GM19025 (cell line): ENCODE measurements at regions not wholly inside any gene's neighbourhood (a gene's known extent, or its start where the extent isn't known, plus 50 kb on each side); places are given as distances from the start of the nearest gene placed in this dataset.

Experiments used
- ATAC-seq: cut with Tn5 transposase; IDR thresholded peaks from one replicate; pipeline ENCODE4 v1.9.1; 2021; ENCODE audit warnings: mild to moderate bottlenecking, low read depth, moderate library complexity; ENCODE audit not compliant: unreplicated experiment

DNA sequence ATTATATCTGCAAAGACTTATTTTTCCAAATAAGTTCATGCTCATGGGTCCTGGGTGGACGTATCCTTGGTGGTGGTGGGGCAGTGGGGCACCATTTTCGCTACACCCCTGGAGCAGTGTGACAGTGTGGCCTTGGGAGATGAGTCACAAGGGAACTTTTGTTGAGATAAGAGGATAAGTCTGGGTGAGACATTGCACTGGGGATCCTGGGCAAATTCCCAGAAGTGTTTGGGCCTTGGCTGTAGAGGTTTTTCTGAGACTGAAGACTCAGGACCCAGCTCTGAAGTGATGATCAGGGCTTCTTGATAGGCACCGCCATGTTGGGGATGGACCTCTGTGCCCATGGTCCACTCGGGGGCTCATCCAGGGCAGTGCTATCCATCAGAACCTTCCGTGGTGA lies 149.4 kb downstream of the MACROH2A1 start:
- ATAC-seq: no peak

DNA sequence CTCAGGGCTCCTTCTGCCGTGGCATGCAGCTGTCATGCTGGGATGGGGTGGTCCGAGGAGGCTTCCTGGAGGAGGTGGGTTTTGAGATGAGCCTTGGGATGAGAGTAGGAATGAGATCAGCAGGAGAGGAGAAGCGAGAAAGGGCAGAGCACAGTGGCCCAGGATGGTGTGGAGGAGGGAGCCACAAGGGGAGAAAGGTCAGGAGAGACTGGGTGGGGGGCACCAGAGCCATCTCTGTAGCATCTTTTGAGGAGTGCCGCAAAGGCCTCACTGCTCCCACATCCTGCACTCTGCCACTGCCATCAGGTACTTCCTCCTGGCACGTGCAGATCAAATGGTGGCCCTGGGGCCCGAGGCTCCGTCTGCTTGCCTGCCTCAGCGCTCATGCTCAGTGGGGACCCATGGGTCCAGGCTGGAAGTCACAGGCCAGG lies 150.2 kb downstream of the MACROH2A1 start:
- no peak for ATAC-seq

DNA sequence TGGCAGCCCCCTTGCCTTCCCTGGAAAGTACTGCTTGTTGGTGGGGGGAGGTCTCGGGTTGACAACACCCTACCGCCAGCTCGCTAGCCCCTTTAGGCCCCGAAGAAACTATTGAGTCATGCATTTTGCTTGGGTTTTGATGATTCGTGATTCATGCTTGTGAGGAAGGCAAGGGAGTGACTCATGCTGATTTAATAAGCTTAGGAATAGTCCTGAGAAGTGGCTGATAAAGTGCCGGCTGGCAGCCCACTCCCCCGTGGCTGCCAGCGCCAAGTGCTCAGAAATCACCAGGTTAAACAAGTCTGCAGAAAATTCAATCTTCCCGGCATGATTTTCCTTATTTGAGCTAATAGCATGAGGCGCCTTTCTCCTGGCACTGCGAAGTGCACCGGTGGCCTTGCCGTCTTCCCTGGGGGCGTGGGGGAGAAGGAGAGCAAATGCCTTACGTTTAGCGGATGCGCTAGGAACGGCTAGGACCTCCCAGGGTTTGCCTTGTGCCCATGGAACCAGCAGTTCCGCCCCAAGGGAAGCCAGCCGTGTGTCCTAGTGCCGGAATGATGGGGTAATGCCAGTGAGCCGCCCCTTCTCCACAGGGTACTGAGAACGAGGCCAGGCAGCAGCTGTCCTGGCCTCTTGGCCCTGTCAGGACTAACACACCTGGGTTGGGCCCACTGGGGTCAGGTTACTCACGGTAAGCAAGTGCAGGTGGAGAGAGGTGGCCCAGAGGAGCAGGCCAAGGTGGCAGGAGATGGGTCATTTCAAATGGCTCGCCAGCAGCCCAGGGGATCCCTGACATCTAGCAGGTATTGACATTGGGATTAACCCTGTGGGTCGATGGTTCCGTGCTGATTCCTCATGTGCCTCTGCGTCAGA lies 151.9 kb downstream of the MACROH2A1 start:
- no peak for ATAC-seq

DNA sequence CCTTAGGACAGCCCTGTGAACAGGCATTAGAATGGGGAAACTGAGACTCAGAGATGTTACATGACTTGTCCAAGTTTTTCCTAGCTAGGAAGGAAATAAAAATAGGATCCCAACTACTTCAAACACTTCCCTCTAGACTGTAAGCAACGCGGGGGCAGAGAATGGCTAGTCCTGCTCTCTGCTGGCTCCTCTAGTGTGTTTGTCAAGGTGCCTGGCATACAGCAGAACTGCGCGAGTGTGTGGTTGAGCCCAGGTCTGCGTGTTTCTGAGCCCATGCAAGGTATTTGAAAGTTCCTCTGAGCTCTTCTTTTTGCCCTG lies 152.5 kb downstream of the MACROH2A1 start:
- no peak for ATAC-seq

DNA sequence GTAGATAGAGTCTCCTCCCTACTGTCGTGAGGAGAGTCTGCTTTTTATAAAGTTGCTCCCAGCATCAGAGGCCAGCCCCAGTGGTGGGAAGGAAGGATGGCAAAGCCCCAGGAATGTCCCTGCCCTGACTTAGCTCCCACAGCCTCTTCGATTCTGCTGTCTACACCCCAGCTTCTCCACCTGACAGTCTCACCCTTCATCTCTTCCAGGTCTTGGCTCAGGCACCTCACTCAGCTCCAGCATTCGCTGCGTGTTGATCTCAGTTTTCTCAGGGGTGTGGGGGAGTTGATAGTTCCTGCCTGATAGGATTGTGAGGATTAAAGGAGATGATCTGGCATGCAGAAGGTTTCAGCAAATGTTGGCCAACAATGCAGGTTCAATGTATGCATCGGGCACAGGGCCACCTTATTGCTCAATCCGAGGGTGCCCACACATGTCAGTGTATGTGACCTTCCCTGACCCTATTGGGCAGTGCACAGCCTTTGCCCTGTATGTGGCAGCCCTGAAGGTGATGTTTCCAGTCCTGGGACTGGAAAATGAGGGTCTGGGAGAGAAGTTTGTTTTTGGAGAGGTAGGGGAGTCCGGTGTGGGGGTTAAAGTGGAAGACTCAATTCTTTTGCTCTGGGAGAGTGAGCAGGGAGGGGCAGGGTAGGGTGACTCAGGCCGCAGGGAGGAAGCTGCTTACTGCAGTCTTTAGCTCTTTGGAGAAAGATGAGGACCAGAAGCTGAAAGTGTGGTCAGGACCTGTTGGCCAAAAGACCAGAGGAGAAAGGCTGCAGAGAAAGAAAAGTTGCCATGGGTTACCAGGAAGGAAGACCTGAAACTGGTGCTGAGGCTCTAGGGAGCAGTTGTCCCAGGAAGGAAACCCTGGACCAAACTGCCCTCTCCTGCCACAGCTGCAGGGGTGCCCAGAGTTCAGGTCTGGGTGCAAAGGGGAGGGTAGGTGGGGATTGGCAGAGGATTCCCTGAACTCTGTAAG lies 153.2 kb downstream of the MACROH2A1 start:
- ATAC-seq: no peak

DNA sequence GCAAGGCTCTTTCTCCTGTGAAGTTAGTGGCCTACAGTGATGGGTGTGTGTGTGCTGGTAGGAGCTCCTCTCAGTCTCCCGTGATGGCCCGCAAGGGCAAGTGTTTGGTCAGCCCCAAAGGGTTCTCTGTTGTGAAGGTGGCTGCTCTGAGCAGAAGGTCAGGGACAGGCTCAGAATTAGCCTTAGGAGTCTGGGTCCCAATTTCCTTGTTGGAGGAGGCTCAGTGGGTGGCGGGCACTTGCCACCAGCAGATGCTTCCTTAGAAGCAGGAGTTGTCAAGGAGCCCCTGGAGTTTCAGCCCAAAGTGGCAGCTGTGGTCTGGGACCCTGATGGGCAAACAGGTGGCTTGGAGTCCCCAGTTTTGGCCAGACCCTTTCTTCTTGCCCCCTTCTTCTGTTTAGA lies 154.4 kb downstream of the MACROH2A1 start:
- no peak for ATAC-seq

DNA sequence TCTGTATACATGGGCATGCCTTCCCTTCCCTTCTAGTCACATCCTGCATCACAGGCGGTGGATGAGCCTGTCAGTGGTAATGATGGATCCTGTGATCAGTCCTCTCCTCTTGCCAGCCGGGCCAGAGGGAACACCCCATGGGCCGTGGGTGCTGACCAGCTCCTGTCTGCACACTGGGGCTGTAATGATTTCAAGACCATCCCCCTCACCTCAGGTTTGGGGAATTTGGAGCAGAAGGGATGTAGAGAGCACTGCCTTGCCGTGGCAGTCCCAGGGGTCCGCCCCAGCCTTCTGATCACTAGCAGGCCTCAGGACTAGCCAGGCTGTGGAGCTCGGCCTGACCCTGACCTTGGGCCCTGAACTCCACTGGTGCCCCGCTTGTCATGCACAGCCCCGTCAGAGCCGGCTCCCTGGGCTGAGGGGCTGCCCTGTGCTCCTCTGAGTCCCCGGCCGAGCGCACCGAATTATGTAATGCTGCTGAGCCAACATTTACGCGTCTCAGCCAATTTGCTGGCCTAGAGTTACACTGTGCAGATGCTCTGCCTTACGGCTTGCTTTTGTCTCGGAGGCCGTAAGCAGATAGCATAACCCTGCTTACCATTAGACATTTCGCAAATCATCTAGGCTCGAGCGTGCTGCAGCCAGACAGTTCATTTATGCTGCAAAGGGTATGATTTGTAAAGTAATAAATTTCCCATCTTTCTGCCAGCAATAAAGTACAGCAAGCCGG lies 155.3 kb downstream of the MACROH2A1 start:
- ATAC-seq: no peak

DNA sequence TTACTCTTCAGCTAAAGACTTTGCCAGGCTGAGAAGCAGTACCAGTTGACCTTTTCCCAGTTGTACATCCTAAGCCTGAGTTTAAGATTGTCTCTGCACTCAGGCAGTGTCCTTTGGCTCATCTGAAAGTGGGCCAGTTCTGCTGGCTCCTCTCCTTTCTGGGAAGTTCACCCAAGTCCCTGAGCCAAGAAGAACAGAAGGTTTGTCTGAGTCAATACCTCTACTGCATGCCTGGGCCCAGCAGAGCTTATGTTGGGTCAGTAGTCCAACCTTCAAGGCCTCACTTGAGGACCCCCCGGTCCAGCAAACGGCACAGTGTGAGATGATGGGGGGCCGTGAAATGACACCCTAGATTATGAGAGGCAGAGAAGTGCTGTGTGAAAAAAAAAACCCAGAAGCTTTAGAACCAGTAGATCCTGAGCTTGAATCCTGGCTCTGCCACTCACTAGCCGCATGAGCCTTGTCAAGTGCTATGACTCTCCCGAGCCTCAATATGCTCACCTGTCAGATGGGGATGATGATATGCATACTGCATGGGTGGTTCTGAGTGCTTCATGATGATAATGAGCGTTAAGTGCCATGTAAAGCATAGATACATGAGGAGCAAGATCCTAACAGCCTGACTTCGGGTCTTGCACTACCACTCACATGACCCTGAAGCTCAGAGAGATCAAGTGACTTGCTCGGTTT lies 156.0 kb downstream of the MACROH2A1 start:
- ATAC-seq: no peak

DNA sequence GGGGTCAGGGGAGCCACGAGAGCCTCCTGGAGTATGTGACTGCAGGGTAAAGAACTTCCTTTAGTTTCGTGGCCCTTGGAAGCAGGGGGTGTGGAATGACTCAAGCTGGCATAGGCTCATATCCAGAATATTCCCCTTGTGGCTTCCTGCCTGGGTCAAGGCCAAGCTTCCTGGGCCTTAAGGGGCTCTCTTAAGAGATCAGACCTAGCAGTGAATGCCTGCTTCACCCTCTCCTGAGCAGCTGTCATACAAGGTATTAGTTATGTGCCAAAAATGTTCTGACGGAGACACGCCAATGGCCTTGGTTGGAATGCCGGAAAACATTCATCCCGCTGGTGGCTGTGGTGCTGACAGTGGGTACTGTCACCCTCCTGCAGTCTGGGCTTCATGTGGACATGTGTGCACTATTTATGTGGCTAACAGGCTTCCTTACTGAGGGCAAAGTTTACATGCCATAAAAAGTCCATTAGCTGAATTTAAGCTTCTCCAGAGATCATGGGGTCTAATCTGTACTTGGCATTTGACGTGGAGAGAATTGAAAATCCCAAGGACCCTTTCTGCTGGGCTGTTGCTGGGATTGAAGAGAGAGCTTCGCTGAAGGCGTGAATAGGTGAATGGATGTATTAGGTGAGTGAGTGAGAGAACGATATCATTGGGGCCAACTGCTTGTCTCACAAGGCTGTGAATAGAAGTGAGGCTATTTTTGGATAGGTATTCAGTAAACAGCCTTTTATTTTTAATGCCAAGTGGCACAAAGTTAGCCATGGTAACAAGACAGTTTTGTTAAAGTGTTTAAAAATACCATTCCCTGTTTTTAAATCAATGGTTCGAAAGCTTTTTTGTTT lies 156.8 kb downstream of the MACROH2A1 start:
- ATAC-seq: no peak

DNA sequence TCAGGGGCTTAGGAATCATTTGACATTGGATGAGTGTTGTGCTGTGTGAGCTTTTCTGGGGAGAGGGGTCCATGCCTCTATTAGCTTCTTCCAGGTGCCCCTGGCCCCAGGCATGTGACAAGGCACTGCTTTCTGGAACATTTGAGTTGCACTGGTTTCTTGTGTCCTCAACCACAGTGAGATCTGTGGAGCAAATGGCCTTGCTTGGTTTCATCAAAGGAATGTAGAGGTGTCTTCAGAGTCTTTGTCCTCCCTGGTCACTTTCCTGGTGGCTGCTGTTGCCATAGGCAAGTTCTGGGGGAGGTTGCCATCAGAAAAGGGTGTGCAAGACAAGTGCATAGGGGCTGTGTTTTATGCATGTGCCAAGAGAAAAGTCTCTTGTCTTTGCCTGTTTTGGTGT lies 157.5 kb downstream of the MACROH2A1 start:
- ATAC-seq: no peak

DNA sequence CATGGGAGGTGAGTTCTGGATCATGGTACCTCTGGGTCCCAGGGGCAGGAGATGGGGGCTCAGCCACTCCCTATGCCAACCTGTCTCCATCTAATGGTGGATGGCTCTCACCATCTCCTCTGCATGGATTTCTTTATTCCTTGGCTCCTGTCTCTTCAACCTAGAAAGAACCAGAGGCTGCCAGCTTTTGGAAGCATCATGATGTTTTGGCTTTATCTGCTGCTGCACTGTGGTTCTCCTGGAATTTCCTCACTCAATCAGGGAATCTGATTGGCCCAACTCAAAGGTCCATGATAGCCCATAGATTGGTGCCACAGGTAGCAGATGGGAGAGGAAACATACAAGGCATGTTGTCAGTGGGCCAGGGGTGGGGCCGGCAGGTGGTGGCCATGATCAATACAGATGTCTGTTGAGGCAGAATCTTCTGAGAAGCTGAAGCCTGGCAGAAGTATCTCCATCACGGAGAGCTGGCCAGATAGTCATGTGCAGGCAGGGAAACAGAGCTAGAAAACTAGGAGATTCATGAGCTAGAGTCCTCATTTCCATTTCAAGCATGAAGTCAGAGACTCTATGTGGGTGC lies 158.2 kb downstream of the MACROH2A1 start:
- ATAC-seq: no peak

DNA sequence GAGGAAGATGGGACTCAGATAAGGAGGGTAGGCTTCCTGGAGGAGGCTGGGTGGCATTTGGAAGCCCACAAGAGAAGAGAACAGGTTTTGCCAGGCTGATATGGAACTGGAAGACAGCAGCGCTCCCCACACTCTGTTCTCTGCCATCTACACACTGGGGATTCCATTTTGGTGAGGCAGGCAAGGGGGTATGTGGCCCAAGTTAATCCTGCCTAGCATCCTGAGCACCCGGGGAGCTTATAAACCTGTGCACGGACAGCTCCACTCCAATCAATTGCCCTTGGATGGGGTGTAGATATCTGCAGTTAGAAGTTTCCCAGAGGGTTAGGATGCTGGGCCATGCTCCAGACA lies 158.8 kb downstream of the MACROH2A1 start:
- no peak for ATAC-seq

DNA sequence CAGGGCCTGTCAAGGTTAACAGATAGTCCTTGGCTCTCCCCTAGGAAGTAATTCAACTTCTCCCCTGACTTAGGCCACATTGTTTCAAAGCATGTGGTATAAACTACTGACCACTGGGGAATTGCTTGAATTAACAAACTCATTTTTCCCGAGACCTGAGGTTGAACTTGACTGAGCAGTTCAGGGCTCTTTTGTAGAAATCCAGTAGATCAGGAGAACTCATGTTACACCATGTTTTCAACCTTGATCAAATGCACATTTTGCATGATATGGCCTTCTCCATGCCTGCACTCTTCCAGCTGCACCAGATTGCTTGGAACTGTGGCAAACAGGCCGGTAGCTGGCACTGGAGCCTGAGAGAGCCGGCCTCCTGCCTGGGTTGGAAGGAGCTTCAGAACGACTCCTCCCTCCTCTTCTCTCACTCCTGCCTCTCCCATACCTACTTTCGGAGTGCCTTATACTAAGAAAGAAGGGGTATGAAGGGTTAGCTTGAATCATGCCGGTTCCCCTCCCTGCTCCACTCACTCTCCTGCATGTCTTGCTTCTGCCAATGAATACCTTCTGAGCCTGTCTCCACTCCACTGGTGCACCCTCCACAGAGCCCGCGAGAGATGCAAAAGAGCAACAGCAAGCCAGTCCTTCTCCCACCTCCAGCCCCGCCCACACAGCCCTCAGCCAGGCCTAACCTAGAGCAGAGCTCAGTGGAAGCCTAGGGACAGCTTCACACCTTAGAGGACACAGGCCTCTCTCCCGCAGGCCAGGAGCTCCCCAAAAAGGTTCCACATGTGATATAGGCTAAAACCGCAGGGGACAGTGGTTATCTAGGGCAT lies 159.4 kb downstream of the MACROH2A1 start:
- ATAC-seq: no peak

DNA sequence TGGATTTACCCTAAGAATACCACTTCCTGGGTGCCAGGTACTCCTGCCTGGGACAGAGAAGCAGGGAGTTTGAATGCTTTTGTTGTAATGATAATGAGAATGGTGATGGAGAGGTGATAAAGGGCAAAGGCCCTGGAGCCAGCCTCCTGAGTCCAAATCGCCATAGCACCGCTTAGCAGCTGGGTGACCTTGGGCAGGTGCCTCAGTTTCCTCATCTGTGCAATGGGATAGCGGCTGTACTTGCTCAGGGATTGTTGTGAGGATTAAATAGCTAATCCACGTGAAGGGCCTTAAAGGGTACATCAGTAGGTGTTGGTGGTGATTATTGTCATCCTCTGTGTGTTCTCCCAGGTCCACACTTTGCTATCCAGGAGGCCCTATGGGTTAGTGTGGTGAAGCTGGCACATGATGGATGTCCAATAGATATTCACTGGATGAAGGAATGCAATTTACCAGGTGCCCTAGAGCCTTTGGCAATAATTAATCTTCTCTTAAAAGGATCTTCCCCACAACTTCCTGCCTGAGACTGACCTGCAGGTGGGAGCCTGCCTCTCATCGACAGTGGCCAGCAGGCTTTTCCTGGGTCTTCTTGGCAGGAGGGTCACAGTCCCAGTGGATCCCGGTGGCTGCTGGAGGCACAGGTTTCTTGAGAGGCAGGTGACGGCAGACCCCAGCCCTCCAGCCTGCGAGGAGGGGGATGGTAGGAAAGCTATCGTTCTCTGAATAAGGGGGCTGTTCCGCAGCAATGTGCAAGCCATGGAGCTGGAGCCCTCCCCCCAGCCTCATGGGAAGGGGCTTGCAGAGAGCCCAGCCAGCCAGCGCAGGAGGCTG lies 160.2 kb downstream of the MACROH2A1 start:
- ATAC-seq: no peak

DNA sequence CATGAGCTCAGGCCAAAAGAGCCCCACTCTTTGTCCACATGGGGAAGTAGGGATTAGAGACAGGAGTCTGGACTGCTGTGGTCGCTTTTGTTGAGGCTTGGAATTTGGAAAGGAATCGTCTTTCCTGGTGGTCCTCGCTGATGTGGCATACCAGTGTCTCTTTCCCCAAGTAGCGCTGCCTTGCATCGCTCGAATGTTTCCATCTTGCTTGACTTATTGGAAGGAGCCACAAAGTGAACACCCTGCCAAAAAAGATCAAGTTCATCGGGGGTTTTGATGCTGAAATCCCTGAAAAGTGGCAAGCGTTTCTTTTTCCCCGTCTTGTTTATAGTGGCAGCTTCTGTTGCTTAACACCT lies 161.3 kb downstream of the MACROH2A1 start:
- no peak for ATAC-seq

DNA sequence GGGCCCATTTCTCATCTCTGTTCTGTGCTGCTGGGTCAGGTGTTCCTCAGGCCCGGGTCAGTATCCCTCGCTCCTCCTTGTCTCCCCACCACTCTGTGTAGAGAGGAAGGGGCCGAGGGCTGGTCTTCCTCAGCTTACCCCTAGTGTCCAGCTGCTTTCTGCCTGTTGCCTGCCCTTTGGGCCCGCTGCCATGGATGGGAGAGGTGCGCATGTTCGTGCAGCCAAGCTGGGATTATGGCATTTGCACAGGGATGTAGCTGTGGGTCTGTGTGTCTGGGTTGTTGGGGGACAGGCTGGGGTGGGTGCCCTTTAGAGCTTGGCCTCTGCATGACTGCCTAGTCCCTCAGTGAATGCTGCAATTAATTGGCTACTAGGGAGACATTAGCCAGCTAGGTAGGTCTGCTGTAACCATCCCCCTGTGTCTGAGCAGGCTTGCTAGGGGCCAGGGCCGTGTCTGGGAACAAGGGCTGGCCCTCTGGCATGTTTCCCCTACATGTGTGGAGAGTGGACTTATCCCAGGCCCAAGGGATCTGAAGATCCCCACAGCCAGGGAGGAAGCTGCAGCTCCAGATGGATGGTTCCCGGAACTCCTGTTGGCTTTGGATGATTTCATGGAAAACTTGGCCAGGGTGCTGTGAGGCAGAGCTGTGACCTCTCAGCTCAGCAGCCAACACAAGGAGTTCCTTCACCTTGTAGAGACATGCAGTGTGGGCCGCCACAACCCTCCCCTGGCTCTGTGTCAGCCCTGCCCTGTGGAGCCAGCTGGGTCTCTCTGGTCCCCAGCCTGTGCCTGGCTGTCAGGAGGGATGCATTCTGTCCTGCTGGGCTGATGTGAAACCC lies 161.9 kb downstream of the MACROH2A1 start:
- ATAC-seq: no peak
